A673 (cell line): ENCODE measurements at regions not wholly inside any gene's neighbourhood (a gene's known extent, or its start where the extent isn't known, plus 50 kb on each side); places are given as distances from the start of the nearest gene placed in this dataset.

Experiments
- BruUV-seq: library from RNA; stranded (reverse); fragments of 400-500 nt; replicated peaks from 2 replicates; lab custom pipeline; 2021; lab: Mats Ljungman, UMichigan
- CTCF ChIA-PET: fragments of 300-600 bp; sonication (Branson Sonifier 250); formaldehyde crosslinking; loops from one replicate; lab custom pipeline; 2022; ENCODE audit warnings: antibody characterized with exemption; lab: Charles Lee
- POLR2A ChIA-PET: fragments of 300-600 bp; sonication (Branson Sonifier 250); formaldehyde crosslinking; loops from one replicate; lab custom pipeline; 2022; ENCODE audit warnings: antibody characterized with exemption; ENCODE audit not compliant: low non-redundant PET; lab: Charles Lee
- DNase-seq: peaks from one replicate; pipeline ENCODE4 v3.0.0-alpha.2; 2015; ENCODE audit warnings: low spot score
- H3K27ac ChIP-seq: fragments of 200-600 bp; sonication (generic); 2 replicates; pipeline ENCODE4 v1.5.1; 2016; ENCODE audit warnings: mixed run types, low read depth, mild to moderate bottlenecking, mixed read lengths, antibody characterized with exemption, low read length; ENCODE audit not compliant: poor library complexity, severe bottlenecking
- H3K27me3 ChIP-seq: fragments of 200-600 bp; sonication (generic); replicated peaks from 2 replicates; pipeline ENCODE4 v1.6.1; 2017; ENCODE audit warnings: mixed run types, low read depth, mild to moderate bottlenecking, mixed read lengths, antibody characterized with exemption, low read length; ENCODE audit not compliant: insufficient read depth, poor library complexity
- H3K36me3 ChIP-seq: fragments of 200-600 bp; sonication (generic); 2 replicates; pipeline ENCODE4 v1.6.1; 2016; ENCODE audit warnings: mixed run types, mild to moderate bottlenecking, mixed read lengths, antibody characterized with exemption, low read length; ENCODE audit not compliant: insufficient read depth, poor library complexity, severe bottlenecking
- H3K4me1 ChIP-seq: fragments of 200-600 bp; sonication (generic); 2 replicates; pipeline ENCODE4 v1.6.1; 2017; ENCODE audit warnings: mixed run types, mild to moderate bottlenecking, mixed read lengths, antibody characterized with exemption, low read length; ENCODE audit not compliant: insufficient read depth, poor library complexity, severe bottlenecking
- H3K4me3 ChIP-seq: fragments of 200-600 bp; sonication (generic); 2 replicates; pipeline ENCODE4 v1.5.1; 2016; ENCODE audit warnings: low read depth, mixed run types, mild to moderate bottlenecking, mixed read lengths, low read length; ENCODE audit not compliant: poor library complexity, severe bottlenecking
- H3K9me3 ChIP-seq: fragments of 200-600 bp; sonication (generic); 2 replicates; pipeline ENCODE4 v1.6.1; 2016; ENCODE audit warnings: mixed run types, low read depth, mild to moderate bottlenecking, mixed read lengths, antibody characterized with exemption, low read length; ENCODE audit not compliant: poor library complexity, severe bottlenecking
- CTCF ChIP-seq: fragments of 300-800, 200-600 bp; sonication (generic); conservative IDR thresholded peaks from 2 replicates; pipeline ENCODE4 v1.5.1; 2017; ENCODE audit warnings: low read depth, mild to moderate bottlenecking, antibody characterized with exemption, low read length, moderate library complexity, mixed read lengths
- EZH2 ChIP-seq: fragments of 200-600 bp; sonication (generic); IDR thresholded peaks from 2 replicates; pipeline ENCODE4 v1.6.1; 2017; ENCODE audit warnings: borderline replicate concordance, low read depth, mild to moderate bottlenecking, mixed read lengths, antibody characterized with exemption, low read length; ENCODE audit not compliant: poor library complexity, severe bottlenecking
- intact Hi-C: fragments of 100-400 bp; cut with micrococcal nuclease; formaldehyde crosslinking; loops from one replicate; pipeline ENCODE4 v1.10.0; 2022; ENCODE audit not compliant: unreplicated experiment

DNA sequence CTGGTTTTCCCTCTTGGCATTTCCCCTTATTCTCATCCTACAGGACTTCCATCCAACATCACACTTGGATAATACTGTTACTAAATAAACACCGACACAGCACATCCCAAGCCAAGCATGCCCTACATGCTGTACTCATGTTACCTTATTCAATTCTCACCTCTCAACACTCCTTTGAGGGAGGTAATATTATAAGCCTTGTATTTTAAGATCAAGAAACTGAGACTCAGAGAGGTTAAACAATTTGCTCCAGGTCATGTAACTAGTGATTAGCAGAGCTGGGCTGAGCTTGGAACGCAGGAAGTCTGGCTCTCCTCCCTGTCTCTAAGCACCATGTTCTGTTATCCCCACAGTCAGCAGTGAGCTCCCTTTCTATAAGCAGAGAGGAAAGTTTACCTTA lies 333.6 kb upstream of the IGFBP7 start:
- no peaks in the 10 kb centered on the region for H3K4me1 ChIP-seq
- H3K27ac ChIP-seq: no peak overlapping the region
- no peak for DNase-seq
- ChIA-PET POLR2A (no interaction called here), CTCF (no interaction called here)
- TF ChIP-seq CTCF (no peak), EZH2 (no peak)
- H3K27me3 ChIP-seq: no peaks in the 10 kb centered on the region
- no peak overlapping the region for H3K4me3 ChIP-seq
- intact Hi-C loops: no loop called here
- no peaks in the 10 kb centered on the region for H3K36me3 ChIP-seq
- no TSS peak for BruUV-seq
- no peaks in the 10 kb centered on the region for H3K9me3 ChIP-seq

GRCh38 chr4:57443308-57443707 lies 333.1 kb upstream of the IGFBP7 start:
- ChIA-PET POLR2A (no interaction called here), CTCF (no interaction called here)
- BruUV-seq: no TSS peak
- DNase-seq: no peak
- intact Hi-C loops: no loop called here
- H3K27ac ChIP-seq: no peak overlapping the region
- H3K27me3 ChIP-seq: no peaks in the 10 kb centered on the region
- no peaks in the 10 kb centered on the region for H3K9me3 ChIP-seq
- H3K36me3 ChIP-seq: no peaks in the 10 kb centered on the region
- no peak overlapping the region for H3K4me3 ChIP-seq
- no peaks in the 10 kb centered on the region for H3K4me1 ChIP-seq
- TF ChIP-seq CTCF (no peak), EZH2 (no peak)

- H3K4me3 ChIP-seq: no peak overlapping the region
- CTCF ChIA-PET: no interaction called here
- TF ChIP-seq EZH2 (no peak), CTCF (peak; percentile 49; the same call in 1 of the 2 replicates)
- BruUV-seq: no TSS peak
- no peak overlapping the region for H3K27ac ChIP-seq
- no peaks in the 10 kb centered on the region for H3K27me3 ChIP-seq
- POLR2A ChIA-PET: no interaction called here
- H3K4me1 ChIP-seq: no peaks in the 10 kb centered on the region
- DNase-seq: no peak
- H3K36me3 ChIP-seq: no peaks in the 10 kb centered on the region
- H3K9me3 ChIP-seq: no peaks in the 10 kb centered on the region
- intact Hi-C loops: no loop called here
These were observed 332.7 kb upstream of the IGFBP7 start for GRCh38 chr4:57442831-57443291.
